PC-3 (cell line): ENCODE measurements at regions not wholly inside any gene's neighbourhood (a gene's known extent, or its start where the extent isn't known, plus 50 kb on each side); places are given as distances from the start of the nearest gene placed in this dataset.

Source experiments
- EZH2 ChIP-seq: fragments of 300-600 bp; sonication (generic); IDR thresholded peaks from one replicate; pipeline ENCODE4 v1.6.1; 2017; ENCODE audit warnings: antibody characterized with exemption, mild to moderate bottlenecking, low read length; ENCODE audit not compliant: unreplicated experiment
- TF ChIP-seq, protein P1 (sequence below): fragments of 300-600 bp; sonication (generic); conservative IDR thresholded peaks from 2 replicates; pipeline ENCODE4 v1.5.1; 2017; ENCODE audit warnings: antibody characterized with exemption, low read depth, mild to moderate bottlenecking, low read length

DNA sequence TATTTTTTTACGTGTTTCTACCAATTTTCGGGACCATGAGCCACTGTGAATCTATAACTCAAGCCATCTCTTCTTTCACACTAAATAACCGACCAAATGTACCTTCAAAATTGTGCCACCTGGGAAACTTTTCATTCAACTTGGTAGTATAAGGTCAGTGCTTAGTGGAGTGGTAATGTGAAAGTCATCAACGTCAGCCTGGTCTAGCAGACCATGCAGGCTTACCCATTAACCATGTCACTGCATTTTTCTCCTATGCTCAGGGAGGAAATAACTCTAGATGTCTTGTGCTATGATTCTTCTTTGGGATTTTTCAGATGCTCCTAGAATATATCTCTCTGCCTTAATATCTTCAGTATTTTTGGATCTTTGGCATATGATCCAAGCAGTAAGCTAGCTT, 1075.4 kb upstream of the POT1 start:
- TF ChIP-seq, protein P1, sequence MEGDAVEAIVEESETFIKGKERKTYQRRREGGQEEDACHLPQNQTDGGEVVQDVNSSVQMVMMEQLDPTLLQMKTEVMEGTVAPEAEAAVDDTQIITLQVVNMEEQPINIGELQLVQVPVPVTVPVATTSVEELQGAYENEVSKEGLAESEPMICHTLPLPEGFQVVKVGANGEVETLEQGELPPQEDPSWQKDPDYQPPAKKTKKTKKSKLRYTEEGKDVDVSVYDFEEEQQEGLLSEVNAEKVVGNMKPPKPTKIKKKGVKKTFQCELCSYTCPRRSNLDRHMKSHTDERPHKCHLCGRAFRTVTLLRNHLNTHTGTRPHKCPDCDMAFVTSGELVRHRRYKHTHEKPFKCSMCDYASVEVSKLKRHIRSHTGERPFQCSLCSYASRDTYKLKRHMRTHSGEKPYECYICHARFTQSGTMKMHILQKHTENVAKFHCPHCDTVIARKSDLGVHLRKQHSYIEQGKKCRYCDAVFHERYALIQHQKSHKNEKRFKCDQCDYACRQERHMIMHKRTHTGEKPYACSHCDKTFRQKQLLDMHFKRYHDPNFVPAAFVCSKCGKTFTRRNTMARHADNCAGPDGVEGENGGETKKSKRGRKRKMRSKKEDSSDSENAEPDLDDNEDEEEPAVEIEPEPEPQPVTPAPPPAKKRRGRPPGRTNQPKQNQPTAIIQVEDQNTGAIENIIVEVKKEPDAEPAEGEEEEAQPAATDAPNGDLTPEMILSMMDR, result no peak
- TF ChIP-seq EZH2, result no peak
